ENCODE measurements at regions not wholly inside any gene's neighbourhood (a gene's known extent, or its start where the extent isn't known, plus 50 kb on each side); places are given as distances from the start of the nearest gene placed in this dataset.

DNA sequence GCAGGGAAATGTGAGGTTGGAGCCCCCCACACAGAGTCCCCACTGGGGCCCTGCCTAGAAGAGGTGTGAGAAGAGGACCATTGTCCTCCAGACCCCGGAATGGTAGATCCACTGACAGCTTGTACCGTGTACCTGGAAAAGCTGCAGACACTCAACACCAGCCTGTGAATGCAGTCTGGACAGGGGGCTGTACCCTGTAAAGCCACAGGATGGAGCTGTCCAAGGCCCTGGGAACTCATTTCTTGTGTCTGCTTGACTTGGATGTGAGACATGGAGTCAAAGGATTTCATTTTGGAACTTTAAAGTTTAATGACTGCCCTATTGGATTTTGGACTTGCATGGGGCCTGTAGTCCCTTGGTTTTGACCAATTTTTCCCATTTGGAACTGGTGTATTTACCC lies 535.0 kb upstream of the MEF2C start:
- no peak for DNase-seq (ENCODE audit: low read depth in 2 of 2)

DNA sequence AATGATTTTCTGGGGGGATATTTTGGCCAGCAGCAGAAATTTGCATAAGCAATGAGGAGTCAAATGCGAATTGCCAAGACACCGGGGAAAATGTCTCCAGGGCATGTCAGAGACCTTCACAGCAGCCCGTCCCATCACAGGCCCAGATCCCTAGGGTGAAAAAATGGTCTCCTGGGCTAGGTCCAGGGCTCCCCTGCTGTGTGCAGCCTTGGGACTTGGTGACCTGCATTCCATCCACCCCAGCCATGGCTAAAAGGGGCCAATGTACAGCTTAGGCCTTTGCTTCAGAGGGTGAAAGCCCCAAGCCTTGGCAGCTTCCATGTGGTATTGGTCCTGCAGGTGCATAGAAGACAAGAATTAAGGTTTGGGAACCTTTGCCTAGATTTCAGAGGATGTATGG lies 534.5 kb upstream of the MEF2C start:
- no peak for DNase-seq (ENCODE audit: low read depth in 2 of 2)

DNA sequence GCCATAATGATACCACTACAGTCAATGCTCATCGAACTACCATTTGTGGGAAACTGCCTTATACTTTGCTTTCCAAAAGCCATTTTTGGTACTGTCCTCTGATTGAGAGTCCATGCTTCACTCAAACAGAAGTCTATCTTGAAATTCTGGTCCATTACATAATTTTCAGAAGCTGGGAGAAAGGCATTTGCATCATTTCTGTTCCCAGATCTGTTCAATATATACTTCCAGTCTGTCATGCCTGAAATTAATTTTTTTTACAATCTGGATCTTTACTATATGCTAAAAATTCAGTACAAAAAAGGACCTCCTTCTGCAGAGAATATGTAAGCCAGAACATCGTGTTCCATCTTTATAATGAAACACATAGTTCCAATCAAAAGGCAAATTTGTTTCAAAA lies 528.9 kb upstream of the MEF2C start:
- DNase-seq (ENCODE audit: low read depth in 2 of 2): no peak

DNA sequence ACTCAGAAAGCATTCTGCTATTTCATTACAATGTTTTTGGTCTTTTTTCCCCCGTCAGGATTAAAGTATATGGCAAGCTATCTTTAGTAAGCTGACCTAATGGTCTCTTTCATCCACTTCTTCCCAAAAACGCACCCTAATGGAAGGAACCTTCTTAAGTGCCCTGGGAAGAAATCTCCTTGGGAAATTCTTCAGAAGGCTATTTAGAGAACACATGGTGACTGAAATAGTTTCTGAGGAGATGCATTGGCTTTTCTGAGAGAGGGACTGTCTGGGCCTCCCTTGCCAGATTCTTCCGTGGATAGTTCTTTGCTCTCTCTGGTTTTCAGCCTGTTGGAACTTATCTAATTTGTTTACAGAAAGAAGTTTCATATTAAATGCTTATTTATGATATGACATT lies 524.1 kb upstream of the MEF2C start:
- no peak for DNase-seq (ENCODE audit: low read depth in 2 of 2)

DNA sequence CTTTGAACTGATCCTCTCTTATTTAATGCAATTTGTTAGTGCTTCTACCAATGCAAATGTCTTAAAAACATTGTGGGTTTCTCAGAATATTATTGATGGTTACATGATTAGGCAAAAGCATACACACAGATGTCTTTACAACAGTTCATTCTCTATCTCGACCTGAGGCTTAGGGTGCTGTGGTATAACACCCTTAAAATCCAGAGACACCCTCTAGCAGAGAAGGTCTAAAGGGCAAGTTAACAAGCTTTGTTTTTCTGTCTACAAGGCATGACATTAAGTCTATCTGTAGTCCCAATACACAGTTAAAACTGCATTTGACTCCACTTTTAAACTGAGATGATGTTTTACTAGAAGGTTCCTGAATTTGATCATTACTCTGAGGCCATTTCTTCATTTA lies 518.7 kb upstream of the MEF2C start:
- DNase-seq (ENCODE audit: low read depth in 2 of 2): no peak

DNA sequence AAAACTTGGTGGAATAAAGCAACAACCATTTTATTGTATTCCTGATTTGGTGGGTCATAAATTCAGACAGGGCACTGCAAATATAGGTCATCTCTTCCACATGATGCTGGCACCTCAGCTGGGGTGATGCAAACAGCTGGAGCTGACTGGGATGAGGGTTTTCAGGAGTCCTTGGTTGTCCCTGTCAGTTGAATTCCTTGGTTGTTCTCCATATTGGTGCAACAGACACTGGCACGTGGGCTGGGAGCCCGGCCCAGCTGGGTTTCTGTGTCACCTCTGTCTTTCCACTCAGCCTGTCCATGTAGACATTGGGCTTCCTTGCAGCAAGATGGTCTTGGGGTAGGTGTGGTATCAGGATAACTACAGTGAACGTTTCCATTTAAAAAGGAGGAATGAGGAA lies 518.0 kb upstream of the MEF2C start:
- no peak for DNase-seq (ENCODE audit: low read depth in 2 of 2)

DNA sequence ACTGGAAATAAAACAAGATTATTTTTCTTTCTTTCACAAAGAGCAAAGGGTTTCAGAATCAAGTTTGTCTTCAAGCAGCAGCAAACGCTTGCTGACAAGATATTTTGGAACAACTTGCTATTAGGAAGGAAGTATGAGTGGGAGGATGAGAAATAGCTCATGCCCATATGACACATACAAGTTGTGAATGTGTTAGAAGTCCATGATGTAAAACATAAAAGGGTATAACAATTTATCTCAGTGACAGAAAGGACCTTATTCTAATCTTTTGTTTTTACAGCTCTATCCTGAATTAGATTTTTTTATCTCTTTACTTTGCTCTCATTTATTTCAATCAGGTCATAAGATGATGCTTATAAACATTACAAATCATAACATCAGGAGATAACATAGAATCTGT lies 516.6 kb upstream of the MEF2C start:
- DNase-seq (ENCODE audit: low read depth in 2 of 2): no peak

DNA sequence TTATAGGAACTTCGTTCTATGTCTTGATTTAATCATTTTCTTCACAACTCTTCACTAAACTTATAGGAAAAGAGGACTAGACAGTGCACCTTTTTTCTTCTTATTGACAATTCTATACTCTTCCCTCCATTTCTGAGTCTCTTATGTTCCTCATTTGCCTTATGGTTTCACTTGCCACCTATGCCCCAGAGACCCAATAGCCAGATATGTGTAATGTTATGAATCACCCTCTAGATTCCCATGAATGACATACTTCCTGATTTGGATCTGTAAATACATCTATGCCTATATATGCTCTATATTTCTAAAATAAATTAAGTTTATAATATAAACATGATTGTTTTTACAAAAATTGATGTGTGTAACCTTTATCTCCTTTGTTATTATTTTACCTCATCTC lies 514.1 kb upstream of the MEF2C start:
- DNase-seq (ENCODE audit: low read depth in 2 of 2): no peak

DNA sequence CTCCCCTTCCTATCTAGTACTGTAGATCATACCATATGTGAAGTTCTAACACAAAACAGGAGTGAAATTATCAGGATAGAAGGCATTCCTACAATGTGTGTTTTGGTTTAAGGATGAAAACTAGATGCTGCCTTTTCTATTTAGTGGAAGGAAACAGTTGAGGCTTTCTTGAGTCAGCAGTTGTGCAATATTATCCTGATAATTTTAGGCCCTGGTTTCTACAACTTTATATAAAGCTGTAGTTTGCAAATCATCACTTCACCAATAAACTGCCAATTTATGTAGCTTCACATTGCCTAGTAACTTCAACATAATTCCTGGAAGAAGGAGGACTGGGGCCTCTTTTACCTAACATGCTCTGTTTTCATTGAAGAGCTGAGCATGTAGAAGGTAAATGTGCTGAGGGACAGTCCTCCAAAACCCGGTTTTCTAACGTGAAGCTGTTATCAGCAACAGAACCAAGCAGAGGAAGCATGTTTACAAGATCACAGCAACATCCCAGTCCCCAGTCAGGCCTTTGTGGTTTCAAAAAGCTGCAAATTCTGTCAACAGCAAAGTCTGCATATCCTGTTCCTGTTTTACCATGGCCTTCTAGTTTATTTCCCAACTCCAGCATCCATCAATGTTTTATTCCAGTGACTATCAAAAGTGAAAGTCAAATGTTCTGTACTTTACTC lies 513.4 kb upstream of the MEF2C start:
- peak; percentile 55 to 58 for DNase-seq (ENCODE audit: low read depth in 2 of 2)

DNA sequence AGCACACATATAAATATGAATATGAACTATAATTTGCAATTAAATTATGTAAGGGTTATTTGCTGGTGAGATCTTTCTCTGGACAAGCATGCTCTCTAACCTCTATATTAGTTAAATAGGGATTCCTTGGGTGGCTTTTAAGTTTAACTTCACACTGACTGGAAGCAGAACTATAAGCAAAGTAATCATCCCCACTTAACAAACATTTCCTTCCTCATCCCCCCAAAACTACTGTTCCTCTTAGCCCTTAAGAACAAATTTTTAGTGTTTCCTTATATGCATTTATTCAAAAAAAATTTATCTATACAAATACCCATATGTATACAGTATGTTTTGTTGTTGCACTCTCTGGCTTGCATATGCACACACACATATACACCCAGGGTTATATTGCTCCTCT lies 512.1 kb upstream of the MEF2C start:
- no peak for DNase-seq (ENCODE audit: low read depth in 2 of 2)

DNA sequence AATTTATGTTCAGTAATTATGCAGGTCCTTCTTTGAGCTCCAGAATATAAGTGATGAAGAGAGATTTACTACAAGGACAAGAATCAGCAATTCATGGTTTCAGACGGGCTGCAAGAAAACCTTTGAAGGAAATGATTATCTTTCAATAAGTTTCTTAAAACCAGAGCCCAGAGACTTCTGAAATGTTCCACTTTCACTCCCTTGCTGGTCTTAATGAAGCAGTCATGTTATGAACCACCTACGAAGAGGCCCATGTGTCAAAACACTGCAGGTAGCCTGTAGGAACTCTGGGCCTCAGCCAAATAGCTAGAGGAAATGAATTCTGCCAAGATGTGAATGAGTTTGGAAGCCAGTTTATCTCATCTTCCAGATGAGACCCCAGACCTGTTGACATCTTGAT lies 505.9 kb upstream of the MEF2C start:
- no peak for DNase-seq (ENCODE audit: low read depth in 2 of 2)

DNA sequence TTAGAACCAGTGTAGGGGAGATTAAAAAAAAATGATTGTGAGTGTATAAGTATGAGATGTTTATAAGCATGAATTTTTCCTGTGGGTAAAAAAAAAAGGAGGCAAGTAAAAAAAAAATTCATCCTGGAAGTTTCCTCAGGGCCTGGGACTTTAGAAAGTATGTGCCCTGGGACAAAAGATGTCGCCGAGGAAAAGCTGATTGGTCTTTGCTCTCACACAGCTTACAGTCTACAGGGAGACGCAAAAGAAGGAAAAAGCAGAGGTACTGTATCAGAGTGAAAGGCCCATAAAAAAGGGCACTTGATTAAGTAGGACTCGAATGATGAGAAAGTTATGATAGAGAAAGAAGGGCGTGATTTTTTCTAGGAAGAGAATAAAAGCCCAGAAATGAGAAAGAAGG lies 501.4 kb upstream of the MEF2C start:
- DNase-seq (ENCODE audit: low read depth in 2 of 2): no peak

DNA sequence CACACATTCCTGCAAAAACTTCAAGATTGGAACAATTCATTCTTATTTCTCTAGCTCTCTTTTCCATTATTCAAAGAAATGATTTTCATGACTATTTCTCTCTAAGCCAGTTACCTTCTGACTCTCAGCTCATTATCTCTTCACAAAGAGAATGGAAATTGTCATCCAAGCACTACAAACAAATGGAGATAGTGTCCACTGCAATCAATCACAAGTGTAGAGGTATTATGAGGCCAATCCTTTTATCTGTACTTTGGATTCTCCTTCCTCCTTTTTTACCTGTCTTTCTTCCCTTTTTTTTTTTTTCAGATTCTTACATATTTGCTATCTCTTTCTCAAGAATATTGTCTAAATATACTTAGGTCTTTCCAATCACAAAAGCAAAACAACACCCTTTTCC lies 497.7 kb upstream of the MEF2C start:
- no peak for DNase-seq (ENCODE audit: low read depth in 2 of 2)

DNA sequence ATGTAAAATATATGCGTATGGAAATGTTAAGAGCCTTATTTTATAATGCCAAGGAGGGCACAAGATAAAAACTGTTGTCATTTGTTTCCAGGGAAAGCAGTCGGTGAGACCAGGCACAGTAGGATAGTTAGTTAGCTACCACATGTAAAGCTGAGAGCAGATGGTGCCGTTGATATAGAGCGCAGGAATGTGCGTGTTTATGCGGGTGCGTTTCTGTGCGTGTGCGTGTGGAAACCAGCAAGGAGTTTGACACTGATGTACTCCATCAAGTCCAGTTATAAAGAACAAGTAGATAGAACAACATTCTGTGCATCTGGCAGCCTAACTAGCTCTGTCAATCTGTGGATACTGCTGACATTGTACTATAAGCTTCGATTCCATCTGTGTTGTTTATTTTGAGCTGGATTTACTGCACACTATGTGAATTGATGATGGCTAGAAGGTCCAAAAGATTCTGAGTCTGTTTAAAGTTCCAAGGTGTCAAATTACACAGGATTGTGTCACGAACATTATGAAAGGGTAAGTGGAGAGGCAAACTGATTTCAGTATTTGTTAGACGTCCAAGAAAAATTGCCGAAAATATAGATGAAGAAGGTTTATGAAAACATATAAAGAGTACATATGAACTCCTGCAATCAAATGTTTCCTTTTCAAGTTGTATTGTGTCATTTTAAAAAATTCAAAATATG lies 494.9 kb upstream of the MEF2C start:
- no peak for DNase-seq (ENCODE audit: low read depth in 2 of 2)

DNA sequence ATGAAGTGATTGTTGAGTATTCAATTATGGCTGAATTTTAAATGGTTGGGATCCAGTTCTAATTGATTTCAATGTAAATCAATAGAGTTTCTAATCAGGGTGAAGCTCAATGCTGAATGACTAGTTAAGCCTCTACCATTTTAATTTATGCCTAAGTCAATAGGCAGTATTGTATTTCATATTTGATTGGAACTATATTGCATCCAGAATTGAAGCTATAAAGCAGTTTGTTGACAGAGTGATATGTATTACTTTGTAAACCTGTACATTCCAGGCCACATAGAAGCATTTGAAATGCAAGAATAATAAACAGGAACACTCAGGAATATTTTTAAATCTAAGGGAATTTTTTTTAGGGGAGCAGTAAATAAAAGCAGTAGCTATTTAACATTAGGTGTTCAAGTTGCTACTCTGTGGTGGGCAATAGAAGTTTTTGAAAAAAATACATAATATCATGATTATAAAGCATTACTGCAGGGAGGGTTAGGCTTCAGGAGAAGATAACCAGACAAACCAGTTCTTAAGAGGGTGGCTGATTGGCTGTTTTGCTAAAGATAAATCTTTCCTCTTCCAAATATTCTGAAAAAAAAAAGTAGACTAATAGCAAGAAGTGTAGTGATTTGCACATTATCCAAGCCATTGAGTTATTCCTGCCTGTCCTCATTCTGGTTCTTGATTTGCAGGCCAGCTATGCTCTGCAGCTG lies 492.0 kb upstream of the MEF2C start:
- no peak for DNase-seq (ENCODE audit: low read depth in 2 of 2)

DNA sequence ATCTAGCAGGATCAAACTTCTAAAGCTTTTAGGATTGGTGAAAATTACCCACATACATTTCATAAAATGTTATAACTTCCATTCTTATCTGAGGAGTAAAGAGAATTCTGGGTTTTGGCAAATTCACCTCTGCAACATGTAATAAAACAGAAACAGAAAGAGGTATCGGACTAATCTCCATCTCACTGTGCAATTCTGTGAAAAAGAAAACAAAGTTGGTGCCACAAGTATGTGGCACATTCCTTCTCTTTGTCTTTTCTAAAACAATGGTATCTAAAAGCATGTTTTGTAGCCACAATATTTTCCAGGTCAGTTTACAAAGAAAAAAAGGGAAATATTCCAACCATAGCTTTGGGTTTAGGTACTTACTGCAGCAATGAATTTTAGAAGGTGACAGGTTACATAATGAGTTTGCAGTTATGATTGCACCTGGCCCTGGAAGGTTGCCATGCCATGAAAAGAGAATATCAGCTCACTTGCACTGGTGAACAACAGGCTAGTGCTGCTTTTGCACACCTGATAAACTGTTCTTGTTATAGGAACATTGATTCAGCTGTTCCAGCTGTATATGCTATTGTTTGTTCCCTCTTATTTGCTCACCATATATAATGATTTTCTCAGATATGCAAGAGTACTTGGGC lies 491.3 kb upstream of the MEF2C start:
- no peak for DNase-seq (ENCODE audit: low read depth in 2 of 2)

DNA sequence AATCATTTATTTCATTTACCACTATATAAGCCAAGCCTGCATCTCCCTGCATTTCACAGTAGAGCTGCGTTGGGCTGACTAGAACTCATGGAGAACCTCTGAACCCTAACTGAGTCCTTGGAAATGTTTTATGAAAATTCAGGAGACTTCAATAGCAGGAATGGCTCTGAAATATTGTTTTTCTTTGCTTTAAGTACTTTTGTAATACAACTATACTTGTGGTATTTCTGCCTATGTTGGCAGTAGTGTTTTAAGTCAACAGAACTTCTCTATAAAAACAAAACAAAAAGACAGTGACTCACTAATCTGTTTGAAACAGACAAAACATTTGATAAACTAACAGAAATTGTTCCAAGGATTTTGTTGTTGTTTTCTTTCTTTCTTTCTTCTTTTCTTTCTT lies 489.2 kb upstream of the MEF2C start:
- DNase-seq (ENCODE audit: low read depth in 2 of 2): no peak

DNA sequence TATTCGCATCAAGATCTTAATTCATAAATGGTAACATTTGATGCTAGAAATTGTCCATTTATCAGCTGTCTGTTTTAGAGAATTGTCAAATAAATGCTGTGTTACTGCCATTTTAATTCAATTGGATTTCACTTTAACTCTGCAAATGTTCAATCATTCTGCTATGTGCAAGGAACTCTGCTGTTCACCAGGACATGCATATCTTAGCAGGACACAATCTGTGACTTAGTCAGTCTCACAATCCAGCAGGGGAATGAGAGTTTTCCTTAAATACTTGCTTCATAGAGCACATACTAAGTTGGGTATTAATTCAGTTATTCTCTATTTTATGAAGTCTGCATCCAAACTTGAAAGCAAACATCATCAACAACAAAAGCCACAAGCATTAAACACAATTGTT lies 488.7 kb upstream of the MEF2C start:
- DNase-seq (ENCODE audit: low read depth in 2 of 2): no peak

DNA sequence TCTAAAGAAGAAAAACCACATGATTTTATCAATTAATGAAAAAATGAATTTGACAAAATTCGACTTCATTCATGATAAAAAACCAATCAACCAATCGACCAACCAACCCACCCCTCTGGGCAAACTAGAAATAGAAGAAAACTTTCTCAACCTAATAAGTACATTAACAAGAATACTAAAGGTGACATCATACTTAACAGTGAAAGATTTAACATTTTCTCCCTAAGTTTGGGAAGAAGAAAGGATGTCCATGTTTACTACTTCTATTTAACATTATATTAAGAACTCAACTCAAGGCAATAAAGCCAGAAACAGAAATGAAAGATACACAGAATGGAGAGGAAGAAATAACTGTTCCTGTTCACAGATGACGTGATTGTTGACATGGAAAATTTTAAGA lies 476.1 kb upstream of the MEF2C start:
- no peak for DNase-seq (ENCODE audit: low read depth in 2 of 2)

DNA sequence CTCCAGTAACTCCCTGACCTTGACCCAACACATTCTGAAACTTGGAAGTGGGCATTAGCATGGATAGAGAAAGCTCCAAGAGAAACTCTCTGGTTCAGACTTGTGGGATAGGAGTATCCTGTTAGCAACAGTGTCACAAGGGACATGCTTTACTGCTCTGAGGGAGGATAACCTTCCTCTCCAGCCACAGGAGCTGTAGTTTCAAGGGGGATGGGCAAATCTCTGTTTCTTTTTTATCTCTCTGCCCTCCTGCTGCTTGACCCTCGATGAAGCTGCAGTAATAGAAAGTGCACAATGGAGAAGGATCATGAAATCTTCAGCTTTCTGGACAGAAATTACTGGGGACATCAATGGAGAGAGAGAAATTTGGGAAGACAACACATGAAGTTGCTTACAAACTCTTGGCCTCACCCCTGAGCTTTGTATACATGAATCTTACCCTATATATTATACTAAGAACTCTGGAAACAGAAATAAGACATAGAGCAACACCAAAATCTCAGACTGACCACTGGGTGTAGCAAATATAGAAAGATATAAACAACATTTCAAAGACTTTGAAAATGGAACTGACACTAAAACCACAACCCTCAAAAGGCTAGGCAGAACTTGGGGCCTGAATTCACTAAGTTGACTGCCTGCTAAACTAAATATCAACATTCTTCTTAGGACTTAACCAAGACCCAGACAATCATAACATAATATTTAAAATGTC lies 471.0 kb upstream of the MEF2C start:
- DNase-seq (ENCODE audit: low read depth in 2 of 2): no peak

DNA sequence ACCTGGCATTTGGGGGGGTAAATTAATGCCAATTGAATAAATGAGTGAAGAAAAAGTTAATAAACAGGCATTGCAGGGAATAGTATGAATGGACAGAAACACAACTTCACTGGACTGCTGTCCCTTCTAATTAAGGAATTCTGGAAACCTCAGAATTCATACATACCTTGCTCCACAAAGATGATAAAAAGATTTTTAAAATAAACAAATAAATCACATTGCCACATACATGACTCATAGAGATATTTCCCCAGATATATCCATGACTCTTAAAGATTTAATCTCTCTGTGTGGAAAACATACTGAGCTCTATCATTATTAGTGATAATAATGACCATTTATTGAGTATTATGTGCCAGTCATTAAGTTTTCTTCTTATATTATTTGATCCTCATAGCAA lies 469.0 kb upstream of the MEF2C start:
- DNase-seq (ENCODE audit: low read depth in 2 of 2): no peak

DNA sequence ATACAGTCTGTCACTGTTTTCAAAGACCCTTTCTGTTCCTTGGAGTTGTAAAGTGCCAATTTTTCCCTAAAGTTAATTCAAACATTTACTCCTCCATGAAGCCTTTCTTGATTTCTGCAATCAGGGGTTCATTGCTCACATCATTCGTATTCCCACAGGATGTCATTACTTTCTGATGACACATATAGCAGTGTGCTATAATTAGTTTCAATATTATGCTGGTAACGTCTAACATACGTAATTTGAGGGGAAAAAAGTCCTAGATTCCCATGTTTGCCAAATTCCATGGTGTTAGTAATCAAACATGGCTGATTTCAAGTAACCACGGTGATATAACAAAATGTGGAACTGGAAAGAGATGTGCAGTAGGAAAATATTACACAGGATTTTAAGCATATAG lies 468.2 kb upstream of the MEF2C start:
- peak; percentile 61 to 64 for DNase-seq (ENCODE audit: low read depth in 2 of 2)
